Fibroblast of skin of right biceps (primary cell): ENCODE measurements at regions not wholly inside any gene's neighbourhood (a gene's known extent, or its start where the extent isn't known, plus 50 kb on each side); places are given as distances from the start of the nearest gene placed in this dataset.
"Not testable (repeated sequence)": the region's sequence is repeated elsewhere in the genome, so short reads cannot be mapped to it uniquely, and the experiment has no call there.

Source experiments
- DNase-seq: peaks from one replicate; pipeline ENCODE4 v3.0.0-alpha.2; 2013

- no peak for DNase-seq
These were observed 89.4 kb upstream of the AFDN start for GRCh38 chr6:167737205-167737830.

- DNase-seq = no peak
These were observed 88.3 kb upstream of the AFDN start for GRCh38 chr6:167738386-167738785.

GRCh38 chr6:167739721-167740475 lies 86.8 kb upstream of the AFDN start:
- no peak for DNase-seq

GRCh38 chr6:167742719-167743303 lies 83.9 kb upstream of the AFDN start:
- DNase-seq = no peak

GRCh38 chr6:167744681-167745669 lies 81.7 kb upstream of the AFDN start:
- DNase-seq = no peak

- DNase-seq = no peak
These were observed 80.9 kb upstream of the AFDN start for GRCh38 chr6:167745670-167746389.

GRCh38 chr6:167746390-167746907 lies 80.3 kb upstream of the AFDN start:
- no peak for DNase-seq

- DNase-seq = no peak
These were observed 79.7 kb upstream of the AFDN start for GRCh38 chr6:167746975-167747374.

GRCh38 chr6:167747645-167748044 lies 79.1 kb upstream of the AFDN start:
- no peak for DNase-seq

- no peak for DNase-seq
These were observed 78.7 kb upstream of the AFDN start for GRCh38 chr6:167748046-167748445.

- no peak for DNase-seq
These were observed 78.0 kb upstream of the AFDN start for GRCh38 chr6:167748458-167749379.

- no peak for DNase-seq
These were observed 75.8 kb upstream of the AFDN start for GRCh38 chr6:167750956-167751358.

- no peak for DNase-seq
These were observed 75.1 kb upstream of the AFDN start for GRCh38 chr6:167751579-167752115.

- DNase-seq = not testable (repeated sequence)
These were observed 73.4 kb upstream of the AFDN start for GRCh38 chr6:167753281-167753680.

GRCh38 chr6:167754691-167755090 lies 72.0 kb upstream of the AFDN start:
- no peak for DNase-seq

GRCh38 chr6:167755461-167755860 lies 71.2 kb upstream of the AFDN start:
- DNase-seq = no peak

- DNase-seq = no peak
These were observed 70.1 kb upstream of the AFDN start for GRCh38 chr6:167756597-167756996.

- no peak for DNase-seq
These were observed 69.5 kb upstream of the AFDN start for GRCh38 chr6:167757249-167757648.

- DNase-seq = no peak
These were observed 68.9 kb upstream of the AFDN start for GRCh38 chr6:167757821-167758220.

GRCh38 chr6:167758309-167759023 lies 68.2 kb upstream of the AFDN start:
- no peak for DNase-seq
